Transverse colon (tissue), 4 donors: ENCODE measurements at regions not wholly inside any gene's neighbourhood (a gene's known extent, or its start where the extent isn't known, plus 50 kb on each side); places are given as distances from the start of the nearest gene placed in this dataset.

ENCODE experiments used
- CTCF ChIP-seq, 5 experiments: fragments of 200-600 bp in 3 of 5; fragments of 450-650 bp in 2 of 5; sonication (generic) in 3 of 5; IDR thresholded peaks; 1 replicate in 2 of 5; 2 replicates in 3 of 5; pipeline ENCODE4 v1.5.1; 2016 to 2017; ENCODE audit warnings: antibody characterized with exemption in 5 of 5, inconsistent platforms in 3 of 5, mild to moderate bottlenecking in 2 of 5, moderate library complexity in 1 of 5
- EP300 ChIP-seq: sonication (generic); formaldehyde crosslinking; IDR thresholded peaks from one replicate; pipeline ENCODE4 v1.6.1; 2017; ENCODE audit warnings: antibody characterized with exemption, low read depth
- POLR2A ChIP-seq: fragments of 450-650 bp; IDR thresholded peaks from one replicate; pipeline ENCODE4 v1.6.1; 2016; ENCODE audit warnings: antibody characterized with exemption, mild to moderate bottlenecking, moderate library complexity
- POLR2AphosphoS5 ChIP-seq, 3 donors: sonication (generic); formaldehyde crosslinking; IDR thresholded peaks; one replicate each; pipeline ENCODE4 v1.6.1; 2016; ENCODE audit warnings: antibody characterized with exemption in 3 of 3

GRCh38 chr21:16179773-16180172, 450.0 kb downstream of the USP25 start:
- TF ChIP-seq EP300 (no peak), CTCF (IDR thresholded peaks at IDR 0.05) (no peak), POLR2AphosphoS5 (IDR thresholded peaks at IDR 0.05) (no peak), POLR2A (no peak)
